HG02870 (cell line): ENCODE measurements at regions not wholly inside any gene's neighbourhood (a gene's known extent, or its start where the extent isn't known, plus 50 kb on each side); places are given as distances from the start of the nearest gene placed in this dataset.
"Not testable (repeated sequence)": the region's sequence is repeated elsewhere in the genome, so short reads cannot be mapped to it uniquely, and the experiment has no call there.

Experiments used
- ATAC-seq: cut with Tn5 transposase; IDR thresholded peaks from one replicate; pipeline ENCODE4 v1.9.1; 2021; ENCODE audit warnings: mild to moderate bottlenecking, moderate library complexity; ENCODE audit not compliant: unreplicated experiment

DNA sequence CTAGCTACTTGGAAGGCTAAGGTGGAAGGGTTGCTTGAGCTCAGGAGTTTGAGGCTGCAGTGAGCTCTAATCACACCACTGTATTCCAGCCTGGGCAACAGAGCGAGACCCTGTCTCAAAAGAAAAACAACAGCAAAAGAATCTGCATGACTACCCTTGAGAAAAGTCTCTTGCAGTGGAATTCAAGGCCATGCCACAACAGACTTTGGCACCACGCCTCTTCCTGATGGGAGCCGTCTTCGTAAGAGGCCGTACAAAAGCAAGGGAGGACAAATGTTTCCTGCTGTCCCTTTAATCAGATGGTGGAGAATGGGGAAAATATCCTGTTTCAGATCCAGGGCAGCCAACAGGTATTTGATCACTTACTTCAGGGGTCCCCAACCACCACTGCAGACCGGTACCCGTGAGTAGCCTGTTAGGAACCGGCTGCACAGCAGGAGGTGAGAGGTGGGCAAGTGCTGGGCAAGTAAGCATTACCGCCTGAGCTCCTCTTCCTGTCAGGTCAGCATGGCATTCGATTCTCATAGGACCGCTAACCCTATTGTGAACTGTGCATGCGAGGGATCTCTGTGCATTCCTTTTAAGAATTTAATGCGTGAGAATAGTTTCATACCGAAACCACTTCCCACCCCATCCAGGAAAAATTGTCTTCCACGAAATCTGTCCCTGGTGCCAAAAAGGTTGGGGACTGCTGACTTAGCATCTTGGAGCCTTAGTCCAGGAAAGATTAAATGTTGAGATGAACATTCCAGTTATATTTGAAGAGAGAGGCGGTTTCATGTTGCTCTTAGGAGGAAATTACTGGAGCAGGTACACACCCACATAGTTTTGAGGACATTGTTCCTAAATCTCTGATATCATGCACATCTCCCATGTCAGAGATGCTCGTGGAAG lies 94.4 kb upstream of the XPO1 start:
- no peak for ATAC-seq

DNA sequence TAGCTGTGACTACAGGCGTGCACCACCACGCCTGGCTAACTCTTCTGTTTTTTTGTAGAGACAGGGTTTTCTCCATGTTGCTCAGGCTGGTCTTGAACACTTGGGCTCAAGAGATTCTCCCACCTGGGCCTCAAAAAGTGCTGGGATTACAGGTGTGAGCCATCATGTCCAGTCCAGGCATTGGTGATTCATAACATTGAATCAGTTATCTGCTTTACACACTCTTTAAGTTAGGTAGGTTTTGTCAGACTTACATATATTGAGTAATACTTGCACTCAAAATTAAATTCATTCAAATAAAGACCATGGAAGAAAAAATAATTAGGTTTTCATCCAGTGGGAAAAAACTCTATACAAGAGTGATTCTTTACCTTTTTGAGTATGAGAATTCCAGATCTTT lies 93.2 kb upstream of the XPO1 start:
- no peak for ATAC-seq

DNA sequence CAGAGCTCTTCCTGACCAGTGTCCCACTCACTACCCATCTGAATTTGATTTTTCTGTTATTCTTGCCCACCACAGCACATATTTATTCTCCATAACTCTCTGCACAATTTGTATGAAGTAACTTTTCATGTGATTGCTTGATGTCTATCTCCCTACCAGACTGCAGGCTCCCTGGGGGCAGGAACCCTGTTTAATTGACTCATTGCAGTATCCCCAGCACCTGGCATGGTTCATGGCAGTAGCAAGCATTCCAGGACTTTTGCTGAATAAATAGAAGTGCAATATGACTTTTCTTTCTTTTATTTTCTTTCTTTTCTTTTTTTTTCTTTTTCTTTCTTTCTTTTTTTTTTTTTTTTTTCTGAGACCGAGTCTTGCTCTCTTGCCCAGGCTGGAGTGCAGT lies 88.7 kb upstream of the XPO1 start:
- no peak for ATAC-seq

DNA sequence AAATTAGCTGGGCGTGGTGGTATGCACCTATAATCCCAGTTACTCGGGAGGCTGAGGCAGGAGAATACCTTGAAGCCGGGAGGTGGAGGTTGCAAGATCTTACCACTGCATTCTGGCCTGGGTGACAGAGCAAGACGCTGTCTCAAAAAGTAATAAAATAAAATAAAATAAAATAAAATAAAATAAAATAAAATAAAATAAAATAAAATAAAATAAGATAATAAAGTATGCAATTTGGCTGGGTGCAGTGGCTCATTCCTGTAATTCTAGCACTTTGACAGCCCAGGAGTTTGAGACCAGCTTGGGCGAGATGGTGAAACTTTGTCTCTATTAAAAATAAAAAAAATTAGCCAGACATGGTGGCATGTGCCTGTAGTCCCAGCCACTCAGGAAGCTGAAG lies 85.6 kb upstream of the XPO1 start:
- ATAC-seq = no peak

DNA sequence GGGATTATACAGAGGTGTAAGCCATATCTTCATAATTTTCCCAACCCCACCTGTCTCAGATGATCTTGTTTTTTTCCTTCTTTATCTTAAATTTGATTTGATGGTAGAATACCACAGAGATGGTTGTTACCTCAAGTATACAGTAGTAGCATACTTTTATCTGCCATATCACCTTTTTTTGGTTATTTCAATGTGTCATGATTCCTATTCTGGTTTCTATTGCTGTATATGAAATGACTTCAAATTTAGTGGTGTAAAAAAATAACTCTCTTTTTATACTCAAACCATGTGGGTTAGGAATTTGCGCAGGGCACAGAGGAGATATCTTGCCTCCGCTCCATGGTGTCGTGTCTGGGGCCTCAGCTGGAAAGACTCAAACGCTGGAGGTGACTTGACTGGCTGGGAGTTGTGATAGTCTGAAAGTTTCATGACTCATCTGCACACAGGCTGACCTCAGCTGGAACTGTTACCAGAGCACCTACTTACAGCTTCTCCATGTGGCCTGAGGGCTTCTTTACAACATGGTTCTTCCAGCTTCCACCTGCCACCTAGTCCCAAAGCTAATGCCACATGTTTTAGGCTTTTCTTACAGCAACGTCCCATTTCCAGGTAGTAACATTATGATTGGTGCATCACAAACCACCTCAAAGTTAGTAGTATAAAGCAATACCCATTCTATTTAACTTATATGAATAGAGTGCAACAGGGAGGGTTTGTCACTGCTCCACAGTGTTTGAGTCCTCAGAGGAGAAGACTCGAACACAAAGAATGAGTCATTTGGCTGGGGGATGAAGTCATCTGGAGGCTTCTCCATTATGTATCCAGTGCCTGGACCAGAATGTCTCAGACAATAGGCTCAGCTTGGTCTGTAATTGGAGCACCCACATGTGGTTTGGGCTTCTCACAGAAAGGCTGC lies 82.3 kb upstream of the XPO1 start:
- ATAC-seq = peak; percentile 54

DNA sequence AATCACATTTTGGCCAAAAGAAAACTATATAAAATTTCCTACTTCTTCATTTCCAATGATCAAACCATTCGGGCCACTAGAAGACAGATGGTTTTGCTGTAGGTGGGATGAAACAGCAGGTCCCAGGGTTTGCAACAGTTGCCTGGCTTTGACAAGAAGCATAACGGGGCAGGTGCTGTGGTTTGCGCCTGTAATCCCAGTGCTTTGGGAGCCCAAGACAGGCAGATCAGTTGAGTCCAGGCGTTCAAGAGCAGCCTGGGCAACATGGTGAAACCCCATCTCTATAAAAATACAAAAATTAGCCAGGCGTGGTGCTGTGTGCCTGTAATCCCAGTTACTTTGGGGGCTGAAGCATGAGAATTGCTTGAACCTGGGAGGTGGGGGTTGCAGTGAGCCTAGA lies 81.4 kb upstream of the XPO1 start:
- no peak for ATAC-seq

DNA sequence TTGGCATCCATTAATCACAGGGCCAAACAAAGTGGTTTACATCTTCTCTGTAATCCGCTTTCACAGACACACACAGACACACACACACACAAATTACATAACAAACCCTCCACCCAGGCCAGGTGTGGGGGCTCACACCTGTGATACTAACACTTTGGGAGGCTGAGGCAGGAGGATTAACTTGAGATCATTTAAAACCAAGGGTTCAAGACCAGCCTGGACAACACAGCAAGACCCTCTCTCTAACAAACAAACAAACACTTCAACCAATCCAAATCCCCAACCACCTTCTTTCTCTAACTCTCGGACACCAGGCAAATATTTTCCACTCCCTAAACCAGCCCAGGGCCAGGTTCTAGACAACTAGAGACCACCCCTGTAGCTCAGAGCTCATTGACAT lies 79.5 kb upstream of the XPO1 start:
- ATAC-seq = no peak

DNA sequence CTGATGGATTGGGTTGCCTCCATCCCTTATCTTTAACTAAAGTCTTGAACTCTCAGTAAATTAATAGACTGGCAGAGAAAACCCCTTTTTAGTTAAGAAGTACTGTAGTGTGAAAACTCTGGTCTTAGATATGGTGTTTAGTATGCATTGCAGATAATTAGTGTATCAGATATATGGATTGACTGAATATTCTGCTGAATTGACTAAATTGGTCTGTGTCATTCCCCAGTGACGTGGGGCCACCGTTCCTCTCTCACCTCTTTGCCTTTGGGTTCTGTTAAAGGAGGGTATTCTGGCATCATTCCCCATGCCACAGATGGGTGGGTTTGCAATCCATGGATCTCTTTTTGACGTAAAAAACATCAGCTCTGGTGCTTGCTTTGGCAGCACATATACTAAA lies 67.1 kb upstream of the XPO1 start:
- no peak for ATAC-seq

DNA sequence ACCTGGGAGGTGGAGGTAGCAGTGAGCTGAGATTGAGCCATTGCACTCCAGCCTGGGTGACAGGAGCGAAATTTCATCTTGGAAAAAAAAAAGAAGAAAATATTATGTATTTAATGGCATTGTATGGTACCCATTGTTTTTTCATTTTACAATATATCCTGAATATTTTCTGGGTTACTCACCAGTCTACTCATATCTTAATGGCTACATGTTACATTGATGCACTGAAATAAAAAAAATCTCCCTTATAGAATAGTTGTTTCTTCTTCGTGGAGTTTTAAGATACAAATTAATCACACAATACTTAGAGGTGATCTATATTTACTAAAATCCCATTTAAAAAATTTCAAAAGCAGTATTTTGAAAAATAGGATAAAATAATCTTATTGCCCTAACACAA lies 66.3 kb upstream of the XPO1 start:
- ATAC-seq = no peak

DNA sequence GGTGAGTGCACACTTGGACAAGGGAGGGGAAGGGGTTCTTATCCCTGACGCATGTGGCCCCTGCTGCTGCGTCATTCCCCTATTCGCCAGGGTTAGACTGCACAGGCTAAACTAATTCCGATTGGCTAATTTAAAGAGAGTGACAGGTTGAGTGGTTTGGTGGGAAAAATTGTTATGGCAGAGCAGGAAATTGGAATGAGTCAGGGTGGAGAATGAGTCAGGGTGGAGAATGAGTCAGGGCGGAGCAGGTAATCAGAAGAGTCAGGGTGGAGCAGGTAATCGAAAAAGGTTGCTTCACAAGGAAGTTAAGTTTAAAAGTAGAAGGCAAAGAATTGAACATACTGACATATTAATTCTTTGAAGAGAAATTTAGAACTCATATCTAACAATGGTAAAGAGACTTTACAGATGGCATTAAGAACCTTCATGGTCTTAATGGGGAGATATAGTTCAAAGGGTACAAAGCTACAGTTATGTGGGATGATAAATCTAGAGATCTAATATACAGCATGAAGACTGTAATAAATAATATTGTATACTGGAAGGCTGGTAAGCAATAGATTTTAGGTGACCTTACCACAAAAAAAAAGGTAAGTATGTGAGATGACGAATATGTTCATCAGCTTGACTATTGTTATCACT lies 60.5 kb upstream of the XPO1 start:
- ATAC-seq = not testable (repeated sequence)

DNA sequence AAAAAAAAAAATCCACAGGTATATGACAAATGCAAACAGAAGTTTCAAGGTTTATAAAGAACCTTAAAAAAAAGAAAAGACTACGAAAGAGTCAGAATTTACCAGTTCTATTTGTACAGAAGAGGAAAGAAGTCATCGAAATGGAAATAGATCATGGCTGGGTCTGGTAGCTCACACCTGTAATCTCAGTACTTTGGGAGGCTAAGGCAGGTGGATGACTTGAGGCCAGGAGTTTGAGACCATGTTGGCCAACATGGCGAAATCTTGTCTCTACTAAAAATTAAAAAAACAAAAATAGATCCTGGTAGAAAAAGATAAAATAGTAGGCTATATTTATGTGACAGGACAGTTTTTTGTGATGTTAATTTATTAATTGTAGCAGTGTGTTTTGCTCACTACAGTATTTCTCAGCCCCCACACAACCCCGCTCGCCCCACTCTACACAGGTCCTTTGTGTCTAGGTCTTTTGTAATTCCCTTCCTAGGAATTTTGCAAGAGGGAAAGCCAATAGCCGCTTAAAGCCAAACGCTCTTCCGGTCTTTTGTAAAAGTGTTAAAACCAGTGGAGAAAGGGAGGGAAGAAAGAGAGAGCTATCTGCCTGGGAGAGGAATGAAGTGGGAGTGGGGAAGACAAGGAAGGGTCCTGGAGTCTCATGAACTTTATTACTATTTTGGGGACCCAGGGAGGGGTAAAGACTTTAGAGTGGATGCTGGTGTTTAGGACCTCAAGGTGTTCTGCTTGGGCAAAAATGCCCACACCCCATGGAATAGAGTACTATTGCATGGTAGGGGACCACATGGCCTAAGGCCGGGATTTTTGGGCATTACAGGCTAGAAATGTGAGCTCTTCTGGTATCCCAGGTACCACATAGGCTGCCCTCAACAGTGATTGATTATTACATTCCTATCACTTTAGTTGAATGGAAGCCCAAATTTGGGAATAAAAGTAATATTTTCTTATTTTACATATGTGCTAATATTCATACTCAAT lies 59.4 kb upstream of the XPO1 start:
- ATAC-seq = no peak

DNA sequence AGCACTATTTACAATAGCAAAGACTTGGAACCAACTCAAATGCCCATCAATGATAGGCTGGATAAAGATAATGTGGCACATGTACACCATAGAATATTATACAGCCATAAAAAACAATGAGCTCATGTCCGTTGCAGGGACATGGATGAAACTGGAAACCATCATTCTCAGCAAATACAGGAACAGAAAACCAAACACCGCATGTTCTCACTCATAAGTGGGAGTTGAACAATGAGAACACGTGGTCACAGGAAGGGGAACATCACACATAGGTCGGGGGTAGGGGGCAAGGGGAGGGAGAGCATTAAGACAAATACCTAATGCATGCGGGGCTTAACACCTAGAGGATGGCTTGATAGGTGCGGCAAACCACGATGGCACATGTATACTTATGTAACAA lies 56.0 kb upstream of the XPO1 start:
- ATAC-seq = not testable (repeated sequence)

DNA sequence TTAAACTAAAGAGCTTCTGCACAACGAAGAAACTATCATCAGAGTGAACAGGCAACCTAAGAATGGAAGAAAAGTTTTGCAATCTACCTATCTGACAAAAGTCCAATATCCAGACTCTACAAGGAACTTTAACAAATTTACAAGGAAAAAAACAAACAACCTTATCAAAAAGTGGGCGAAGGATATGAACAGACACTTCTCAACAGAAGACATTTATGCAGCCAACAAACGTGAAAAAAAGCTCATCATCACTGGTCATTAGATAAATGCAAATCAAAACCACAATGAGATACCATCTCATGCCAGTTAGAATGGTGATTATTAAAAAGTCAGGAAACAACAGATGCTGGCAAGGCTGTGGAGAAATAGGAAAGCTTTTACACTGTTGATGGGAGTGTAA lies 55.5 kb upstream of the XPO1 start:
- ATAC-seq = not testable (repeated sequence)

DNA sequence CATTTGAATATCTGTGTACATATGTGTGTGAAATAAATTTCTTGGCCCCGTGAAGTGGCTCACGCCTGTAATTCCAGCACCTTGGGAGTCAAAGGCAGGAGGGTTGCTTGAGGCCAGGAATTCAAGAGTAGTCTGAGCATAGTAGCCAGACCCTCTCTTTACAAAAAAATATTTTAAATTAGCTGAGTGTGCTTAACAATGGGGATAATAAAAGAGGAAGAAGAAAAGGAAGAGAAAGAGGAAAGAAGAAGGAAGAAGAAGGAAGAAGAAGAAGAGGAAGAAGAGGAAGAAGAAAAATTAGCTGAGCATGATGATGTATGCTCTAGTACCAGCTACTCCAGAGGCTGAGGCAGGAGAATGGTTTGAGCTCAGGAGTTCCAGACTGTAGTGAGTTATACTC lies 52.1 kb upstream of the XPO1 start:
- ATAC-seq = no peak

DNA sequence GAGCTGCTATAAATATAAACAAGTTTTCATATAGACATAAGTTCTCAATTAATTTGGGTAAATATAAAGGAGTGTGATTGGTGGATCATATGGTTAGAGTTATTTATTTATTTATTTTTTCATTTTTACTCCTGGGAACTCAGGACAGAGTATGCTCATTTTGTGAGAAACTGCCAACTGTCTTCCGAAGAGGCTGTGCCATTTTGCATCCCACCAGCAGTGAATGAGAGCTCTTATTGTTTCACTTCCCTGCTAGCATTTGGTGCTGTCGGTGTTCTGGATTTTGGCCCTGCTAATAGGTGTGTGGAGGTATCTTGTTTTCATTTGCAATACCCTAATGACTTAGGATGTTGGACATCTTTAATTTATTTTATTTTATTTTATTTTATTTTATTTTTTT lies 50.4 kb upstream of the XPO1 start:
- no peak for ATAC-seq
